ENCODE measurements at regions not wholly inside any gene's neighbourhood (a gene's known extent, or its start where the extent isn't known, plus 50 kb on each side); places are given as distances from the start of the nearest gene placed in this dataset.

DNA sequence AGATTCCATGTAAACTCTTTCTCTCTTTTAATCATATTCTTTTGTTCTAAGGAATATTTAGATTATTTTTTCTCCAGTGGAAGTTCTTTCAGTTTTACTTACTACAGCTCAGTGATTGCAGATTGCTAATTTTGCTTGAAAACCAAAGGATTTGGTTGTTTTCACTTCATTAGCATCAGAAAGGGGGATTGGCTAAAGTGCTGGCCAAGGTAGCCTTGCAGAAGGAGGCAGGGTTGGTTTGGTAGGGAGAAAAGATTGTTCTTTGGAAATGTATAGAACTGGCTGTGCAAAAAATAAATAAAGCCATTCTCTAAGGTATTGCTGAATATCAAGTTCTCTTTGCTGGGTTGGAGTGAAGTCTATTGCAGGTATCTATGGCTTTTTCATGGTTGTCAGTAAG lies 92.6 kb downstream of the FAT3 start:
- ChIA-PET POLR2A (no interaction called here), CTCF (no interaction called here)
- intact Hi-C loops (cut with micrococcal nuclease; ENCODE audit: unreplicated experiment): no loop called here
- no peak overlapping the region for H3K27ac ChIP-seq (ENCODE audit: low read length)
- no peaks in the 10 kb centered on the region for H3K27me3 ChIP-seq (ENCODE audit: control insufficient read depth, insufficient read depth, low read length)
- H3K9me3 ChIP-seq (ENCODE audit: control insufficient read depth, insufficient read depth, low read depth, low read length): no peaks in the 10 kb centered on the region
- no peaks in the 10 kb centered on the region for H3K4me1 ChIP-seq (ENCODE audit: control insufficient read depth, insufficient read depth, low read length)
- TF ChIP-seq SIN3A (IDR thresholded peaks at IDR 0.05; ENCODE audit: borderline replicate concordance, insufficient read depth, low read depth, low read length) (no peak), TCF7L2 (IDR thresholded peaks at IDR 0.05; ENCODE audit: low read depth, low read length) (no peak), POLR2AphosphoS5 (IDR thresholded peaks at IDR 0.05; ENCODE audit: low read depth, low read length) (no peak)
- TF ChIP-seq, protein P1, sequence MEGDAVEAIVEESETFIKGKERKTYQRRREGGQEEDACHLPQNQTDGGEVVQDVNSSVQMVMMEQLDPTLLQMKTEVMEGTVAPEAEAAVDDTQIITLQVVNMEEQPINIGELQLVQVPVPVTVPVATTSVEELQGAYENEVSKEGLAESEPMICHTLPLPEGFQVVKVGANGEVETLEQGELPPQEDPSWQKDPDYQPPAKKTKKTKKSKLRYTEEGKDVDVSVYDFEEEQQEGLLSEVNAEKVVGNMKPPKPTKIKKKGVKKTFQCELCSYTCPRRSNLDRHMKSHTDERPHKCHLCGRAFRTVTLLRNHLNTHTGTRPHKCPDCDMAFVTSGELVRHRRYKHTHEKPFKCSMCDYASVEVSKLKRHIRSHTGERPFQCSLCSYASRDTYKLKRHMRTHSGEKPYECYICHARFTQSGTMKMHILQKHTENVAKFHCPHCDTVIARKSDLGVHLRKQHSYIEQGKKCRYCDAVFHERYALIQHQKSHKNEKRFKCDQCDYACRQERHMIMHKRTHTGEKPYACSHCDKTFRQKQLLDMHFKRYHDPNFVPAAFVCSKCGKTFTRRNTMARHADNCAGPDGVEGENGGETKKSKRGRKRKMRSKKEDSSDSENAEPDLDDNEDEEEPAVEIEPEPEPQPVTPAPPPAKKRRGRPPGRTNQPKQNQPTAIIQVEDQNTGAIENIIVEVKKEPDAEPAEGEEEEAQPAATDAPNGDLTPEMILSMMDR (IDR thresholded peaks at IDR 0.05): no peak
- TF ChIP-seq, protein P2, sequence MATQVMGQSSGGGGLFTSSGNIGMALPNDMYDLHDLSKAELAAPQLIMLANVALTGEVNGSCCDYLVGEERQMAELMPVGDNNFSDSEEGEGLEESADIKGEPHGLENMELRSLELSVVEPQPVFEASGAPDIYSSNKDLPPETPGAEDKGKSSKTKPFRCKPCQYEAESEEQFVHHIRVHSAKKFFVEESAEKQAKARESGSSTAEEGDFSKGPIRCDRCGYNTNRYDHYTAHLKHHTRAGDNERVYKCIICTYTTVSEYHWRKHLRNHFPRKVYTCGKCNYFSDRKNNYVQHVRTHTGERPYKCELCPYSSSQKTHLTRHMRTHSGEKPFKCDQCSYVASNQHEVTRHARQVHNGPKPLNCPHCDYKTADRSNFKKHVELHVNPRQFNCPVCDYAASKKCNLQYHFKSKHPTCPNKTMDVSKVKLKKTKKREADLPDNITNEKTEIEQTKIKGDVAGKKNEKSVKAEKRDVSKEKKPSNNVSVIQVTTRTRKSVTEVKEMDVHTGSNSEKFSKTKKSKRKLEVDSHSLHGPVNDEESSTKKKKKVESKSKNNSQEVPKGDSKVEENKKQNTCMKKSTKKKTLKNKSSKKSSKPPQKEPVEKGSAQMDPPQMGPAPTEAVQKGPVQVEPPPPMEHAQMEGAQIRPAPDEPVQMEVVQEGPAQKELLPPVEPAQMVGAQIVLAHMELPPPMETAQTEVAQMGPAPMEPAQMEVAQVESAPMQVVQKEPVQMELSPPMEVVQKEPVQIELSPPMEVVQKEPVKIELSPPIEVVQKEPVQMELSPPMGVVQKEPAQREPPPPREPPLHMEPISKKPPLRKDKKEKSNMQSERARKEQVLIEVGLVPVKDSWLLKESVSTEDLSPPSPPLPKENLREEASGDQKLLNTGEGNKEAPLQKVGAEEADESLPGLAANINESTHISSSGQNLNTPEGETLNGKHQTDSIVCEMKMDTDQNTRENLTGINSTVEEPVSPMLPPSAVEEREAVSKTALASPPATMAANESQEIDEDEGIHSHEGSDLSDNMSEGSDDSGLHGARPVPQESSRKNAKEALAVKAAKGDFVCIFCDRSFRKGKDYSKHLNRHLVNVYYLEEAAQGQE (IDR thresholded peaks at IDR 0.05; ENCODE audit: insufficient read depth in 1 of 2, low read depth in 2 of 2, low read length in 1 of 2): no peak
- H3K36me3 ChIP-seq (ENCODE audit: control insufficient read depth, insufficient read depth, low read length): no peaks in the 10 kb centered on the region
- in situ Hi-C loops (cut with HindIII; ENCODE audit: low pct_unique_long_range_greater_than_20kb, low sequenced_read_pairs): no loop called here
- ATAC-seq (no peak), DNase-seq (ENCODE audit: low read depth, low spot score) (no peak)
- no peak overlapping the region for H3K4me3 ChIP-seq (ENCODE audit: low read depth in 2 of 2, low read length in 2 of 2)
- BruUV-seq (replicated peaks): no TSS peak

DNA sequence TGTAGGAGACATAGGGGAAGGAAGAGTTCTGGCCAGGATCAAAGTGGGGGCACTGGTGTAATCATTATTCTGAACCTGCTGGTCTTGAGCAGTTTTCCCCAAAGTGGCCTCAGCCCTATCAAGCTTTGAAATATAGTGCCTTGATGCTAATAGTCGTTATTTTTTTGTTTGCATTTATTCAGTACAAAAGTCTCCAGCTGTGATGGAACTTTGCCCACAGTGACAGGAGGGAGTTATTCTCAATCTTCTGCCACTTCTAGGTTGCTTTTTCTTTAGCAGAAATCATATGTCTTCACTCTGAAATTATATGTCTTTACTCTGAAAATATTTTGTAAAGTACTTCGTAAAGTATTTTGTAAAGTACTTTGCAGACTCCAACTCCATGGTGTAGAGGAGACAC lies 93.1 kb downstream of the FAT3 start:
- CTCF ChIA-PET: no interaction called here

More for the DNA sequence above, 93.1 kb downstream of the FAT3 start:
- Histone ChIP-seq H3K36me3 (ENCODE audit: control insufficient read depth, insufficient read depth, low read length) (no peaks in the 10 kb centered on the region), H3K4me3 (ENCODE audit: low read depth in 2 of 2, low read length in 2 of 2) (no peak overlapping the region), H3K9me3 (ENCODE audit: control insufficient read depth, insufficient read depth, low read depth, low read length) (no peaks in the 10 kb centered on the region), H3K27ac (ENCODE audit: low read length) (no peak overlapping the region), H3K4me1 (ENCODE audit: control insufficient read depth, insufficient read depth, low read length) (no peaks in the 10 kb centered on the region), H3K27me3 (ENCODE audit: control insufficient read depth, insufficient read depth, low read length) (no peaks in the 10 kb centered on the region)
- intact Hi-C loops (cut with micrococcal nuclease; ENCODE audit: unreplicated experiment): no loop called here
- in situ Hi-C loops (cut with HindIII; ENCODE audit: low pct_unique_long_range_greater_than_20kb, low sequenced_read_pairs): no loop called here
- DNase-seq (ENCODE audit: low read depth, low spot score) (no peak), ATAC-seq (no peak)
- TF ChIP-seq SIN3A (IDR thresholded peaks at IDR 0.05; ENCODE audit: borderline replicate concordance, insufficient read depth, low read depth, low read length): no peak
- TF ChIP-seq, protein P2 (IDR thresholded peaks at IDR 0.05; ENCODE audit: insufficient read depth in 1 of 2, low read depth in 2 of 2, low read length in 1 of 2): no peak
- no peak for TF ChIP-seq POLR2AphosphoS5 (IDR thresholded peaks at IDR 0.05; ENCODE audit: low read depth, low read length)
- no peak for TF ChIP-seq TCF7L2 (IDR thresholded peaks at IDR 0.05; ENCODE audit: low read depth, low read length)
- TF ChIP-seq, protein P1 (IDR thresholded peaks at IDR 0.05): no peak
- POLR2A ChIA-PET: no interaction called here
- no TSS peak for BruUV-seq (replicated peaks)

All from Panc1 (cell line).